Muscle layer of colon (tissue), 2 donors: ENCODE measurements at regions not wholly inside any gene's neighbourhood (a gene's known extent, or its start where the extent isn't known, plus 50 kb on each side); places are given as distances from the start of the nearest gene placed in this dataset.

Experiments
- H3K27ac ChIP-seq: one replicate; pipeline ENCODE4 v1.7.0; 2013; ENCODE audit warnings: low read depth, mild to moderate bottlenecking, low read length, moderate library complexity
- H3K27me3 ChIP-seq, 2 donors: one replicate each; pipeline ENCODE4 v1.7.0; 2013; ENCODE audit warnings: low read length in 2 of 2, mild to moderate bottlenecking in 2 of 2; ENCODE audit not compliant: insufficient read depth in 2 of 2, control insufficient read depth in 1 of 2
- H3K36me3 ChIP-seq: one replicate; pipeline ENCODE4 v1.7.0; 2013; ENCODE audit warnings: mild to moderate bottlenecking, low read length; ENCODE audit not compliant: insufficient read depth
- H3K4me1 ChIP-seq: one replicate; pipeline ENCODE4 v1.7.0; 2013; ENCODE audit warnings: mild to moderate bottlenecking, low read length; ENCODE audit not compliant: insufficient read depth
- H3K4me3 ChIP-seq, 2 donors: one replicate each; pipeline ENCODE4 v1.7.0; 2013; ENCODE audit warnings: low read length in 2 of 2, low read depth in 1 of 2, mild to moderate bottlenecking in 1 of 2, moderate library complexity in 1 of 2
- H3K9ac ChIP-seq: one replicate; pipeline ENCODE4 v1.7.0; 2013; ENCODE audit warnings: low read length
- H3K9me3 ChIP-seq: one replicate; pipeline ENCODE4 v1.7.0; 2013; ENCODE audit warnings: mild to moderate bottlenecking, low read length
- donor health status: abdominal sarcoma.
- donor health status: Adenocarcinoma of cecum.

DNA sequence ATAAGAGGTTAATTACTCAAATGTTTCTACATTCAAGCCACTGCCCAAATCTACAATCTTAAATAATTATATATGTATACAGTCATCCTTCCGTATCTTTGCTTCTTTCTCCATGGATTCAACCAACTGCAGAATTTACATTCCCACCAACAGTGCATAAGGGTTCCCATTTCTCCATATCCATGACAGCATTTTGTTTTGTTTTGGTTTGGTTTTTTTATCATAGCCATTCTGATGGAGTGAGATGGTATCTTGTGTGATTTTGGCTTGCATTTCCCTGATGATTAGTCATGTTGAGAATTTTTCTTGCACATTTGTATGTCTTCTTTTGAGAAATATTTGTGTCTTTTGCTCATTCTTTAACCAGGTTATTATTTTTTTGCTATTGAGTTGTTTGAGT, 198.5 kb downstream of the C6orf118 start:
- Histone ChIP-seq H3K9me3 (no peaks in the 10 kb centered on the region), H3K4me1 (no peaks in the 10 kb centered on the region), H3K4me3 (no peak overlapping the region), H3K27ac (no peak overlapping the region), H3K9ac (no peak overlapping the region), H3K27me3 (no peaks in the 10 kb centered on the region), H3K36me3 (no peaks in the 10 kb centered on the region)

DNA sequence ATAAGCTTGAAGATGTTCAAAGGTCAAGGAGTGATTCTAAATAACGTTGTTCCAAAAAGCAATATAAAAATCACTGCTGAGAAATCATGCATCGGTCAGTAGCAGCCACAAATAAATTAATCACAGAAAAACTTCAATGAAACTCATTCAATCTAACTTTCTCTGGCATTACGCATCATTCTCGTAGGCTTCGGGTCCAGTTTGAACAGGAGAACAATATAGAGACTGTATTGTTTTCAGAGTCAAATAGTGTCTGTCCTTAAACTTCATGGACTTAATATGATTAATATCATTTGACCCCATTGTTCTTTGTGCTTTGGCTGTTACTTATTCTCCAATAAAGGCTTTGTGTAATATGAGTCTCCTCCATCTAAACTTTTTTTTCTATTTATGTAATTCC, 200.4 kb downstream of the C6orf118 start:
- Histone ChIP-seq H3K9me3 (no peaks in the 10 kb centered on the region), H3K36me3 (no peaks in the 10 kb centered on the region)

GRCh38 chr6:165106261-165106660, 203.1 kb downstream of the C6orf118 start:
- Histone ChIP-seq H3K4me3 (no peak overlapping the region), H3K27ac (no peak overlapping the region), H3K9me3 (no peaks in the 10 kb centered on the region), H3K4me1 (no peaks in the 10 kb centered on the region), H3K36me3 (no peaks in the 10 kb centered on the region), H3K9ac (no peak overlapping the region), H3K27me3 (no peaks in the 10 kb centered on the region)

More for the DNA sequence above, 200.4 kb downstream of the C6orf118 start:
- Histone ChIP-seq H3K27ac (no peak overlapping the region), H3K27me3 (no peaks in the 10 kb centered on the region), H3K4me3 (no peak overlapping the region), H3K4me1 (no peaks in the 10 kb centered on the region), H3K9ac (no peak overlapping the region)

DNA sequence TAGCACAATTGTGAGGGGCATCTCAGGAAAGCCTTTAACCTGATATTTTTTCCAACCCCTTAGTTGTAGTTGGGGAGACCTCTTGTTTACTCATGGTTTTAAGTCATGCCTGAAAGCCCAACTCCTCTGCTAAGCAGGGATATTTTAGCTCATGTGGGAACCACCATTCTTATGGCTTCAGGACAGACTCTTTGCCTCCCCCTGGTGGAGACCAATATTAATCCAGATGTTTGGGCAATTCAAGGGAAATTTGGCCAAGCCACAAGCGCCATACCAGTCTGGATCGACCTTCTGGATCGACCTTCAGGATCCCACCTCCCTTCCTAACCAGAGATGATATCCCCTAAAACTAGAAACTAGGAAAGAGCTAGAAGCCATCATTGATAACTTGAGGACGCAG, 211.2 kb downstream of the C6orf118 start:
- Histone ChIP-seq H3K27ac (no peak overlapping the region), H3K9ac (no peak overlapping the region), H3K9me3 (no peaks in the 10 kb centered on the region), H3K4me3 (no peak overlapping the region), H3K36me3 (no peaks in the 10 kb centered on the region), H3K27me3 (no peaks in the 10 kb centered on the region), H3K4me1 (no peaks in the 10 kb centered on the region)

DNA sequence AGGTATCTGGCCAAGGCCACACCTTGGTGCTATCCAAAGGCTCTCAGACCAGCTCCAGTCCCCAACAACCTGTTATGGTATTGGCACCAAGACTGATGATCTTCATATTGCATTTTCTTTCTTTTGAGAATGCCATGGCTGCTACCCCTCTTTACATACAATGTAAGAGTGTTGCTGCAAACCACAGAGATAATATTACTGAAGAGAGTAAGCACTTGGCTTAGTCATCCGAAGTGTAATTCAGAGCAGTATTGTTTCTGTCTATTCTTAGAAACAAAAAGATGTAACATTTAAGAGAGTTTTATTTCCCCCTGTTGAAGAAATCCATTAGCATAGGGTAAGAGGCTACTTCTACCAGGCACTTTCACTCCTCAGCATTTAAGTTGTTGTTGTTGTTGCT, 212.5 kb downstream of the C6orf118 start:
- Histone ChIP-seq H3K4me1 (no peaks in the 10 kb centered on the region), H3K36me3 (no peaks in the 10 kb centered on the region), H3K4me3 (no peak overlapping the region), H3K9ac (no peak overlapping the region), H3K27me3 (no peaks in the 10 kb centered on the region), H3K27ac (no peak overlapping the region), H3K9me3 (no peaks in the 10 kb centered on the region)

DNA sequence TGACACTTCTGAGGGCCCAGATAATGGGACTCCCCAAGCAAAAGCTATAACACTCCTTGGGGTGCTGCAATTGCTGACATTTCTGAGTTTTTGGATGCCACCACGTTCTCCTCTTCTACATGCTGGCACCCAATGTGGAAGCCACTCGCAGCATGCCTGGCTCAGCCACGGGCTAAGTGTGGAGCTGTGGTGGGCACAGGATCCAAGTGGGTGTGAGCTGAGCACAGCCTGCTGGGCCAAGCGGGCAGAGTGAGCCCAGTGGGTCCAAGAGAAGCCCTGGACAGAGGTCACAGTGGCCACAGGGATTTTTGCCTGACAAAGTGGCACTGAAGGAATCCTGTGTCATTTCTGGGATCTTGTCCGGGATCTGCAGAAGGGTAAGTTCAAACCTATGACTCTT, 213.2 kb downstream of the C6orf118 start:
- Histone ChIP-seq H3K36me3 (no peaks in the 10 kb centered on the region), H3K4me1 (no peaks in the 10 kb centered on the region), H3K9ac (no peak overlapping the region), H3K27ac (no peak overlapping the region), H3K4me3 (no peak overlapping the region), H3K27me3 (no peaks in the 10 kb centered on the region), H3K9me3 (no peaks in the 10 kb centered on the region)

- no peaks in the 10 kb centered on the region for H3K36me3 ChIP-seq
- no peak overlapping the region for H3K4me3 ChIP-seq
- H3K9me3 ChIP-seq, result no peaks in the 10 kb centered on the region
- H3K27ac ChIP-seq, result no peak overlapping the region
- H3K27me3 ChIP-seq, result no peaks in the 10 kb centered on the region
- H3K4me1 ChIP-seq, result no peaks in the 10 kb centered on the region
- H3K9ac ChIP-seq, result no peak overlapping the region
These were observed 216.4 kb downstream of the C6orf118 start for GRCh38 chr6:165092881-165093595.

GRCh38 chr6:165091121-165091785, 218.2 kb downstream of the C6orf118 start:
- no peaks in the 10 kb centered on the region for H3K9me3 ChIP-seq
- no peak overlapping the region for H3K27ac ChIP-seq
- H3K9ac ChIP-seq, result no peak overlapping the region
- H3K4me1 ChIP-seq, result no peaks in the 10 kb centered on the region
- H3K4me3 ChIP-seq, result no peak overlapping the region
- H3K27me3 ChIP-seq, result no peaks in the 10 kb centered on the region
- no peaks in the 10 kb centered on the region for H3K36me3 ChIP-seq

DNA sequence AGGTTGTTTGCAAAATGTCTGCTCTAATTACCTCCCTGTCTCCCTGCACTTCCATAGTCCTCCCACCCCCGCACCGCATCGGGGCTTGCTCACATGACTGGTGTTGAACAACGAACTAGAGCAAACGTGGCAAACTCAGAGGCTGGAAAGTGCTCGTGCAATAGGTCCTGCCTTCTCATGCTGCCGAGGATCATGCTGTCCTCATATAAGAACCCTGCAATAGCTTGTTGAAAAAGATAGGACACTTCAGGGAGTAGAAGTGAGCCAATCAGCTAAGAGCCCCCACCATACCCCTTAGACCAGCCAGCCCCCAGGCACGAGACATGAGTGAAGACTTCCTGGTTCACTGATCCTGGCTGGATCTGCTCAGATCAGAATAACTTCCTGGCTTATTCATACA, 219.2 kb downstream of the C6orf118 start:
- Histone ChIP-seq H3K36me3 (no peaks in the 10 kb centered on the region), H3K4me1 (no peaks in the 10 kb centered on the region), H3K27me3 (no peaks in the 10 kb centered on the region), H3K9me3 (no peaks in the 10 kb centered on the region), H3K4me3 (no peak overlapping the region), H3K27ac (no peak overlapping the region), H3K9ac (no peak overlapping the region)

DNA sequence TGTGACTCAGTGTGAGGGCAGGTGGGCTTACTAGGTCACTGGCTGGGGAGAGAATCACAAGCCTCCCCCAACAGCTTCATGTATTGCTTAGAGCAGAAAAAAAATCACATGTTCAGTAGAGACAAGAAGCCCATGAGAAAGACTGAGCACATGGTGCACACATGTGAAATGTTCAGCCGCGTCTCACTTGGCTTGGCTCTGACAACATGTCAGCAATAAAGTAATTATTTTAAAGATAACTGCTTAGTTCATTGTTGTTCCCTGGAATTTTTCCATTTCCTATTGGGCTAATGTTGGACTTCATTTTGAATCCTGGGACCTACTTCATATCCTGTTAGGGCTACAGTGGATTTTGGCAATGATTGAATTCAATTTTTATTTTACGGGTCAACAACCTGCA, 222.6 kb downstream of the C6orf118 start:
- Histone ChIP-seq H3K9me3 (no peaks in the 10 kb centered on the region), H3K27ac (no peak overlapping the region), H3K9ac (no peak overlapping the region), H3K4me3 (no peak overlapping the region), H3K36me3 (no peaks in the 10 kb centered on the region), H3K27me3 (no peaks in the 10 kb centered on the region), H3K4me1 (no peaks in the 10 kb centered on the region)

- Histone ChIP-seq H3K9me3 (no peaks in the 10 kb centered on the region), H3K9ac (no peak overlapping the region), H3K27me3 (no peaks in the 10 kb centered on the region), H3K27ac (no peak overlapping the region), H3K4me1 (no peaks in the 10 kb centered on the region), H3K36me3 (no peaks in the 10 kb centered on the region), H3K4me3 (no peak overlapping the region)
These were observed 226.8 kb downstream of the C6orf118 start for GRCh38 chr6:165082636-165083035.
